HG03460 (cell line): ENCODE measurements at regions not wholly inside any gene's neighbourhood (a gene's known extent, or its start where the extent isn't known, plus 50 kb on each side); places are given as distances from the start of the nearest gene placed in this dataset.
"Not testable (repeated sequence)": the region's sequence is repeated elsewhere in the genome, so short reads cannot be mapped to it uniquely, and the experiment has no call there.

Experiments
- ATAC-seq: cut with Tn5 transposase; IDR thresholded peaks from one replicate; pipeline ENCODE4 v1.9.1; 2021; ENCODE audit not compliant: unreplicated experiment

DNA sequence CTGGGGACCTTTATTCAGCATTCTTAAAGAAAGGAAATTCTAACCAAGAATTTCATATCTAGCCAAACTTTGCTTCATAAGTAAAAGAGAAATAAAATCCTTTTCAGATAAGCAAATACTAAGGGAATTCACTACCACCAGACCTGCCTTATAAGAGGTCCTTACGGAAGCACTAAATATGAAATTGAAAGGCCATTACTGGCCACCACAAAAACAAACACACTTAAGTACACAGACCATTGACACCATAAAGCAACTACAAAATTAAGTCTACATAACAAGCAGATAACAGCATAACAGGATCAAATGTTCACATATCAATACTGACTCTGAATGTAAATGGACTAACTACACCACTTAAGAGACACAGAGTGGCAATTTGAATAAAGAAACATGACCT is 361.4 kb upstream of the POU5F2 start:
- no peak for ATAC-seq

GRCh38 chr5:94097384-94097783 is 356.0 kb upstream of the POU5F2 start:
- not testable (repeated sequence) for ATAC-seq

DNA sequence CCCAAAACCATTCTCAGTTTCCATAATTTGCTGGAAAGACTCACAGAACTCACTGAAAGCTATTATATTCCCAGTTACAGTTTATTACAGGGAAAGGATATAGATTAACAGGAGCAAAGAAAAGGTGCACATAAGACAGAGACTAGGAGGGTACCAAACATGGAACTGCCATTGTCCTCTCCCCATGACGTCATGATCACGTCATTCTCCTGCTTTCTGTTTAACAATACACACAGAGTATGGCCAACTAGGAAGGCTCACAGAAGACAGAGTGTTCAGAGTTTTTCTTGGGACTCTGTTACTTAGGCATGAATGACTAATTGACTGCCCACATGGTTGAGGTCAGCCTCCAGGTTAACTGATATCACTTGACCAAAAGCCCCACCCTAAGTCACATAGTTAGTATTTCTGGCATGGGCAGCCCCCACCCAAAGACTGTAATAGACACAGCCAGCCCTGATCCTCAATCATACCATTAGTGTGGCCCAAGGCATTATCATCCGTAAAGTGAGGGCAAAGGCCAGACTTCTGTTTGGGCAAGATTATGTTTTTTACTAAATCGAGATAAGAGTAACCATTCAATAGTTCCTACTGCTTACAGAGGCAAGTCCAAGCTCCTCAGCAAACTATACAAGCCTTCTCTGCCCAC is 353.5 kb upstream of the POU5F2 start:
- no peak for ATAC-seq

GRCh38 chr5:94093300-94093699 is 351.9 kb upstream of the POU5F2 start:
- ATAC-seq, result no peak

GRCh38 chr5:94086635-94087034 is 345.2 kb upstream of the POU5F2 start:
- not testable (repeated sequence) for ATAC-seq

- ATAC-seq, result no peak
Observed at GRCh38 chr5:94086194-94086593, 344.8 kb upstream of the POU5F2 start.

GRCh38 chr5:94082405-94082804 is 341.0 kb upstream of the POU5F2 start:
- ATAC-seq, result no peak

GRCh38 chr5:94081088-94081487 is 339.7 kb upstream of the POU5F2 start:
- ATAC-seq, result no peak

DNA sequence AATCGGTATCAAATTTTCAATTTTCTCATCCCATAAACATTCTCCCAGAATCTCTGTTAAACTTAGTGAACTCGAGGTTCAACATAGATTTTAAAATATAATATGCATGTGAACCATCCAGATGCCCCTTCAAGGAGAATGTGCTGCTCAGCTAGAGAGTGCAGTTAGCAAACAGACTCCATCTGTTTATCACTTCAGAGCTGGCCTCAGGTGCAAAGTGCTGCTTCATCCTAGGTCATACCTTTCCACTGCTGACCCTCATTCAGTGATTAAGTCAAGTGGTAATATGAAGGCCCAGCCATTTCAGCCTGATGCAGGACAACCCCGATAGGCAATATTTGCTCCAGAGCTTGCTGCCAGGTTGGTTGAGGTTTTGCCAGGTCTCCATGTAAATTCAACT is 339.0 kb upstream of the POU5F2 start:
- ATAC-seq, result no peak

GRCh38 chr5:94072116-94072515 is 330.7 kb upstream of the POU5F2 start:
- ATAC-seq, result no peak

- no peak for ATAC-seq
Observed at GRCh38 chr5:94066437-94067207, 325.2 kb upstream of the POU5F2 start.

DNA sequence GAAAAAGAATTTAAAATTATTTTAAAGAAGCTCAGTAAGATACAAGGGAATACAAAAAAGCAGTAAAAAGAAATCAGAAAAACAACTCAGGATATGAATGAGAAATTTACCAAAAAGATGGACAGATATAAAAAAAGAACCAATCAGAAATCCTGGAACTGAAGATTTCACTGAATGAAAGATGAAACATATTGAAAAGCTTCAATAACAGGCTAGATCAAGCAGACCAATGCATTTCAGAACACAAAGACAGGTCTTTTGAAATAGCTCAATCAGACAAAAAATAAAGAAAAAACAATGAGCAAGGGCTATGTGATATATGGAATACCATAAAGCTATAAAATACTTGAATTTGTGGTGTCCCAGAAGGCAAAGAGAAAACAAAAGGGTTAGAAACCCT is 322.6 kb upstream of the POU5F2 start:
- ATAC-seq, result no peak

DNA sequence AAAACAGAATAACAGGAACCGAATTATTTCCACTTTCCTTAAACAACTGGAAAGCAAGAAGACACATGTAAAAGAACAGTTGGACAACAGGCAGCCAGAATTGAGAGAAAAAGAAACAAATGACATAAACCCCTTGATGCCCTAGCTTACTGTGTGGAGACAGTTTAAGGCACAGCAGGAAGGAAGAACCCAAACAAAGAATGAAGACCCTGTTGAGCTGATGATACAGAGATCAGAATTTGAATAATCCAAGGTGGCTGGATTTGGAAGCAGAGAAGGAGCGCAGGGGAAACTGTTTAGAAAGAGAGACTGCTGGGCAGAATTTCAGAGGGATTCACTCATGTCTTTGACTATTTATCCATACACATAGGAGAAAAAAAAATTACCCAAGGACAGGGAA is 316.3 kb upstream of the POU5F2 start:
- no peak for ATAC-seq

- ATAC-seq, result no peak
Observed at GRCh38 chr5:94057217-94057616, 315.8 kb upstream of the POU5F2 start.

DNA sequence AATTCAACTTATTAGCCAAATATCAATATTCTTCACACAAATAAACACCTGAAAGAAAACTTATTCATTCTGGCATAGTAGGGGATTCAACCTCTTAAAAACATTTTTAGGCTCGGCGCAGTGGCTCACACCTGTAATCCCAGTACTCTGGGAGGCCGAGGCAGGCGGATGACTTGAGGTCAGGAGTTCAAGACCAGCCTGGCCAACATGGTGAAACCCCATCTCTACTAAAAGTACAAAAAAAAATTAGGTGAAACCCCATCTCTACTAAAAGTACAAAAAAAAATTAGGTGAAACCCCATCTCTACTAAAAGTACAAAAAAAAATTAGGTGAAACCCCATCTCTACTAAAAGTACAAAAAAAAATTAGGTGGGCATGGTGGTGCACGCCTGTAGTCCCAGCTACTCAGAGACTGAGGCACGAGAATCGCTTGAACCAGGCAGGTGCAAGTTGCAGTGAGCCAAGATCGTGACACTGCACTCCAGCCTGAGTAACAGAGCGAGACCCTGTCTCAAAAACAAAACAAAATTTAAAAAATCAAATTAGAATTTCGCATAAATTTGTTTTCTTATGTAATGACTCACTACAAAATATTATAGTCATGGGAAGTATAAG is 308.0 kb upstream of the POU5F2 start:
- peak; percentile 49 for ATAC-seq

DNA sequence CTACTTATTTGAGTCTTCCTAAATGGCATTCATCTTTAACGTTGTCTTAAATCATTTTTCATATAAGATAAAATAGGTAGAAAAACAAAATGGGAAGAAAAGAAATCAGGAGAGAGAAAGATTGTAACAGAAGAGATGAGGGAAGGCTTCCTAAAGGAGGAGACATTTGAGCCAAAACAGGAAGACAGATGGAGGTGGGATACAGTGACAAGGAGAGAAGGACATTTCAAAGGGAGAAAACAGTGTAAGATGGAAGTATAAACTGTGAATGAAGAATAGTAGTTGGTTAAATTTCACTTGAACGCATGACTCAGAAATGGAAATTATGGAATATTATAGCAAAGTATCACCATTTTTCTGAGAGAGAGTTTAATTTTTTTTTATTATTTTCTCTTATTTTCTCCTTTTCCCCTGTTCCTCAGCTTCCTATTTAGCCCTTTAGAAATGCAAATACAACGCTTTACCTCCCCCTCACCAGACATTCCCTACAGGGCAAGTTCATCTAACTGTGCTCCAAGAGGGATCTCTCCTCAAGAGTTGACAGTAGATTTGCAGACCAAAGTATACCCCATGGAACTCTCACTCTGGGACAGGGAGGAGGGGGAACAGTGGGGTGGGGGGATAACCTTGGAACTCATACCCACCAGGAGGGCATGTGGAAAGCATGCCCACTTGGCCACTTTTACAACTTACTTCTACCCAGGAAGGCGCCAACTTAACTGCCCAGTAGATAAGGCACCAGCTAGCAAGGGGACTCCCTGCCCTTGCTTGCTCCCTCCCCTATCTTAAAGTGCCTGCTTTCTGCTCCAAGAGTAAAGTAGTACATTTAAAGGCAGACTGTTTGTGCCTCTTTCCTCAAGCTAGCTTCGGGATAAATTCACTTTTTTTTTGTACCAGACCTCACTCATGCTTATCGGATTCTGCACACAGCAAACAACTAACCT is 304.7 kb upstream of the POU5F2 start:
- ATAC-seq, result no peak

- ATAC-seq, result no peak
Observed at GRCh38 chr5:94043311-94043710, 301.9 kb upstream of the POU5F2 start.

- no peak for ATAC-seq
Observed at GRCh38 chr5:94040591-94041148, 299.3 kb upstream of the POU5F2 start.

GRCh38 chr5:94039101-94039500 is 297.7 kb upstream of the POU5F2 start:
- no peak for ATAC-seq

- ATAC-seq, result no peak
Observed at GRCh38 chr5:94031631-94032030, 290.2 kb upstream of the POU5F2 start.

DNA sequence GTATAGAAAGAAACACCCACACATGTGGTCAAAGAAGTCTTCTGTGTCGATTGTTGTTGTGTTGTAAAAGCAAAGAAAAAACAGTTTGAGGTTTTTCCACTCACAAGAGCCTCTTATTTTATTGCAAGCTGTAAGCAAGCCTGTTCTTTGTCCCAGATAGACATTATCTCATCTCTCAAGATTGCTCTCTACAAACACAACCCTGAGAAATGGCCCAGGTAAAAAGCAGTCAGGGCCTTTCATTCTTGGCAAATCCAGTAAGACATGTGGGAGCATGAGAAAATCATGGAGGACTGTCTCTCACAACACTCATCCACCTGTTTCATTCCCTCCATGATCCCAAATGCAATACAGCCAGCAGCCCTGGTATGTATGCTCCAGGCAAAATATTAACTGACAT is 286.6 kb upstream of the POU5F2 start:
- no peak for ATAC-seq
